H1 (cell line): ENCODE measurements at regions not wholly inside any gene's neighbourhood (a gene's known extent, or its start where the extent isn't known, plus 50 kb on each side); places are given as distances from the start of the nearest gene placed in this dataset.

ENCODE experiments used
- CHD2 ChIP-seq: IDR thresholded peaks from 2 replicates; pipeline ENCODE4 v1.6.1; 2012; ENCODE audit warnings: low read length, improper control_type of control experiment
- E2F6 ChIP-seq: IDR thresholded peaks from 2 replicates; pipeline ENCODE4 v1.6.1; 2012; ENCODE audit warnings: inconsistent platforms
- POLR2A ChIP-seq, 2 experiments: IDR thresholded peaks; 1 replicate in 1 of 2; 2 replicates in 1 of 2; pipeline ENCODE4 v1.6.1; 2011; ENCODE audit warnings: low read depth in 2 of 2, low read length in 2 of 2, mild to moderate bottlenecking in 2 of 2; ENCODE audit errors: control extremely low read depth in 1 of 2

- TF ChIP-seq E2F6 (no peak), CHD2 (no peak), POLR2A (IDR thresholded peaks at IDR 0.05; ENCODE audit: control extremely low read depth in 1 of 2, low read depth in 2 of 2, low read length in 2 of 2) (no peak)
These were observed 63.4 kb upstream of the ADAM23 start (continued) for GRCh38 chr2:206379886-206380285.
